Activated CD4-positive, alpha-beta T cell treated with anti-CD3 and anti-CD28 coated beads, Interleukin-10, Interleukin-2, amounts not matched to agents 100 ng/mL and 50 ng/mL, durations not matched to agents 16 hours and 8 hours (primary cell): ENCODE measurements at regions not wholly inside any gene's neighbourhood (a gene's known extent, or its start where the extent isn't known, plus 50 kb on each side); places are given as distances from the start of the nearest gene placed in this dataset.
"Not testable (repeated sequence)": the region's sequence is repeated elsewhere in the genome, so short reads cannot be mapped to it uniquely, and the experiment has no call there.

Experiments
- DNase-seq: peaks from one replicate; pipeline ENCODE4 v3.0.0-alpha.2; 2020

GRCh38 chr7:135872861-135873260 lies 104.3 kb downstream of the MTPN start:
- DNase-seq, result not testable (repeated sequence)

DNA sequence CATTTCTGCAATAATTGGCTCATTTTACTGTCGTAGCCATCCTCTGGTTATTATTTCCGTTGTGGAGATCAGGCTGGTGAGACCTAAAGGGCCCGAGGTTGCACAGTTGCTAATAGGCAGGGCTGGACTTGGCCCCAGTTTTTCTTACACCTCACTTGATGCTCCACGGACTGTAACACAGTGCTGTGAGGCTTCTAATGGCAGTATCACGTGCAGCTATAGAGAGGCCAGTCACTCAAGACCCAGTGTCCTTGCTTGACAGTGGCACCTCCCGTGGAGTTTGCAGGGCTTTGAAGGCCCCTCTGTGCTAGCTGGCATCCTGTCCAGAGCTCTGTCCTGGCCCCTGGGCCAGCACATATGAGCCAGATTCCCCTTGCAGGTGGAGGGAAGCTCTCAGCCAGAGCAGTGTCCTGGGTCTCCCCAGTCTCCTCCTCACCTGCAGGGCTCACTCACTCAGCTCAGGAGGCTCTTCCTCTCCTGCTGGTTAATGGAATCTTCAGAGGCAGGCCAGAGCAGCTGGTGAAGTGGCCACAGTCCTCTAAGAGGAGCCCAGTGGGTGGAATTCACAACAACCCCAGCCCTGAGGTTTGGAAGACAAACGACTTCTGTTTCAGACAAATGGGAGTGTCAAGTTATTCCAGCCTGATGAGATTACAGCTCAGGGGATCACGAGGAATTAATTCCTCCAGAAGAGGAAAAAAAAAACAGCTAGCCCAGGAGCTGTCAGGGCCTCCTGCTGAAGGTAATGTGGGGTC lies 114.2 kb upstream of the FAM180A start:
- no peak for DNase-seq

DNA sequence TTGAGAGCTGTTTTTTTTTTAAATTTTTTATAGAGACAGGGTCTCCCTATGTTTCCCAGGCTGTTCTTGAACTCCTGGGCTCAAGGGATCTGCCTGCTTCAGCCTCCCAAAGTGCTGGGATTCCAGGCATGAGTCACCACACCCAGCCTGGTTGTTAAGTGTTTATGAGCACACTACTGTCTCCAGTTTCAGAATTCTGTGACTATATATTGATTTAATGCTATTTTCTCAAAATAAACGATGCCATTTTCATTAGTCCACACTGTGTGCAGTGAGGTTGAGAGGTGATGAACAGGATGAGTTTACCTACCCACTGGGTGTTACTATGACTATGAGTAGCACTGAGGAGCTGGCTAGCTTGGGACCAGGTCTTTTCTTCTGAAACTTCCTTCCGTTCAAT lies 110.9 kb upstream of the FAM180A start:
- DNase-seq, result no peak

- no peak for DNase-seq
Measured at GRCh38 chr7:135858851-135859250, 110.2 kb upstream of the FAM180A start.

DNA sequence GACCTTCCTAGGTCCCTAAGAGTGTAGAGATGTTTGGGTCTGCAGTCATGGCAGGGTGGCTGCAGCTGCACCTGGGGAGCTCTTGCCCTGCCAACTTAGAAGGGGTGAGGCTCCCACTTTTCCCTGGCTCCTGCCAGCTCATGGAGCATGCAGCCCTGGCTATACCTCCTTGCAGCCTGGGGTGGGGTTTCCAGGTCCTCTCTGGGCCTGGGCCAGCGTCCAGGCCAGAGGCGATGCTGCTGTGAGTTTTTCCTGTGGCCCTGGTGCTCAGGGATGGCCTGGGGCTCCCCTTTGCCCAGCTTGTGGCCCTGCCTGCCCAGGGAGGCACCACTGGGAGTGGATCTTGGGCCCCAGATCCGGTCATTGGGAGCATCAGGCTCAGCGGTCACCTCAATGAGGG lies 109.8 kb upstream of the FAM180A start:
- DNase-seq, result no peak

GRCh38 chr7:135857519-135858274 lies 109.1 kb upstream of the FAM180A start:
- no peak for DNase-seq

- no peak for DNase-seq
Measured at GRCh38 chr7:135856356-135857144, 107.9 kb upstream of the FAM180A start.

- no peak for DNase-seq
Measured at GRCh38 chr7:135855846-135856245, 107.2 kb upstream of the FAM180A start.

- DNase-seq, result no peak
Measured at GRCh38 chr7:135853499-135853898, 104.9 kb upstream of the FAM180A start.

GRCh38 chr7:135853008-135853407 lies 104.4 kb upstream of the FAM180A start:
- no peak for DNase-seq

DNA sequence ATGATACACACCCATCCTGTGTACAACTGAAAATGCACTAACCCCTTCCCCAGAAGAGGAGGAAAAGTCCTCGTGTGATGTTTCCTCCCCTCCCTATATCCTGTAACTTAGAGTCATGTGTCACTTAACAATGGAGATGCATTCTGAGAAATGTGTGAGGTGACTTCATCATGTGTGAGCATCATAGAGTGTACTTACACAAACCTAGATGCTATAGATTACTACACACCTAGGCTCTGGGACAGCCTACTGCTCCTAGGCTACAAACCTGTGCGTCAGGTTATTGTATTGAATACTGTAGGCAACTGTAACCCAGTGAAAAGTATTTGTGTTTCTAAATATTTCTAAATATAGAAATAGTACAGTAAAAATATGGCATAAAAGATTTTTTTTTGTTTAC lies 98.6 kb upstream of the FAM180A start:
- no peak for DNase-seq

- no peak for DNase-seq
Measured at GRCh38 chr7:135846339-135846738, 97.7 kb upstream of the FAM180A start.

GRCh38 chr7:135845415-135846075 lies 96.9 kb upstream of the FAM180A start:
- DNase-seq, result no peak

DNA sequence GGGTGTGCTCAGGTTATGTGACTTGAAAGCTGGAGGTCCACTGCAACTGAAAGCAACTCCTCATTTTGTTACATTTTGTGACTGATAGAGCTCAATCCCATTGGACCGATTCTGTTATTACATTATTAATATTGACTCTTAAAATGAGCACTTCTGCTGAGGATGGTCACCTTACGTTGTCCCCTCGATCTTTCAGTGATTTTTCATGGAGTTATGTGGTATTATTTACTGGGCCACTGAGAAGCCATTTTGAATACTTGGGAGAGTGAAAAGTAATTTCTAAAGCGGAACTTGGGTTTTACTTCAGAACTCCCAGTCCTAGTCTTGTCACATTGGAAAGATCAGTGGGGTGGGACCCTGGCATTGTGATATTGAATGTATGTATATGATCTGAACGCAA lies 96.3 kb upstream of the FAM180A start:
- no peak for DNase-seq

- DNase-seq, result peak; percentile 79
Measured at GRCh38 chr7:135843214-135843613, 94.6 kb upstream of the FAM180A start.

DNA sequence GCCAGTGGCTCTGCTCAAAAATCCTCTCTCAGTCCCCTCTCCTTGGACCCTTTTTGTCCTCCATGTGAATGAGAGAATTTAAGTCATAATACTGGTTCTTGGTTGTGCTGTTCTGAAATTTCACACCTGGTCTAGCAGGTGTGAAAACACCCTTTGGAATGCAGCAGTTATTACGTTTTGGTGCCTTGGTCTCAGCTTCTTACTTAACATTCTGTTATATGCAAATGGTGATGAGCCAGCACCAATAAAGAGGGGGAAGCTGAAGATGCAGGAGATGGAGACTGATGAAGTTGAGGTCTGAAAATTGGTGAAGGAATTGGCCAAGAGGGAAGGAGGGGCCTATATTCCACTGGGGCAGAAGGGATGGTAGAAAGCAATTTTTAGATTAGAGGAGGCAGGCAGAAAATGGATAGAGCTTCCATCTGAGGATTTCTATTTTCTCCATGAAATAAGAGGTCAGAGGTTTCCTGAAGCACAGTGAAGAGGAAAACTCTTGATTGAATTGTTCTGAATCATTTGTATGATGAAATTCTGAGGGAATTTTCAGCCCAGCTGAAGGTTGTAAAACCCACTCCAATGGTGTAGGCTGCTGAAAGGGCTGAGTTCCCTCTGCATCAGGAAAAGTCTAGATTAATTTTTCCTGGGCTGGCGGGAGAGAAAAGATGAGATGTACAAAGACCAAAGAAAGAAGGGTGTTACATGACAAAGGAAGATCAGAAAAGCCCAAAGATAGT lies 94.0 kb upstream of the FAM180A start:
- peak; percentile 13 for DNase-seq

DNA sequence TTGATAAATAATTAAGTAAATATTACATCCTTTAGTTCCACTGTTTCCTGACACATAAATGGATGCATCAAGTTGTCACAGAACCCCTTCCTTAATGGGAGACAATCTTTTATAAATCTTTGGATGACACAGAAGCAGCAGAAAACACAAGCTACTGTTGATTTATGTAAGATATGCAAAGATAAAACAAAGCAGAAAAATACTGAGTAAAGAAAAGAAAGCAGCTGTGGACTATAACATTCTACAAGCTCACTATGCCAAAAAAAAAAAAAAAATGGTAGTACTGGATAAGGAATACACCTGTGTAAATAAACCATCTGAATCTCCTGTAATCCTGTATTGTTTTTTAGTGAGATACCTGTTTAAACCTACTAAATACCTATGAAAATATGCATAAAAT lies 92.0 kb upstream of the FAM180A start:
- no peak for DNase-seq

DNA sequence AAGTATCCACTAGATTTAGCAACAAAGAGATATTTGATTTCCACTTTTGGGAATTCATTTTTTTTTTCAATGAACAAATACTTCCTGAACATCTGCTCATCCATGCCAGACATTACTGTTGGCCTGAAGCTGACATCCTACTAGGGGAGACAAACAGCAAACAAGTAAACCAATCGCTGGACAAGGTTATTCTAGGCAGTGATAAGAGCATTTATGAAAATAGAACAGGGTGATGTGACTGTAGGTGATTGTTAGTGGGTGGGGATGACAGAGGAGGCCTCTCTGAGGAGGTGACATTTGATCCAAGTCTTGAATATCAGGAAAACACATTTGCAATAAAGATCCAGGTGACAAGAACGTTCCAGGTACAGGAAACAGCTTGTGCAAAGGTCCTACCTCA lies 89.1 kb upstream of the FAM180A start:
- DNase-seq, result no peak

GRCh38 chr7:135834266-135834665 lies 85.7 kb upstream of the FAM180A start:
- no peak for DNase-seq

- DNase-seq, result no peak
Measured at GRCh38 chr7:135833642-135834041, 85.0 kb upstream of the FAM180A start.

- peak; percentile 34 for DNase-seq
Measured at GRCh38 chr7:135831455-135832195, 83.0 kb upstream of the FAM180A start.

DNA sequence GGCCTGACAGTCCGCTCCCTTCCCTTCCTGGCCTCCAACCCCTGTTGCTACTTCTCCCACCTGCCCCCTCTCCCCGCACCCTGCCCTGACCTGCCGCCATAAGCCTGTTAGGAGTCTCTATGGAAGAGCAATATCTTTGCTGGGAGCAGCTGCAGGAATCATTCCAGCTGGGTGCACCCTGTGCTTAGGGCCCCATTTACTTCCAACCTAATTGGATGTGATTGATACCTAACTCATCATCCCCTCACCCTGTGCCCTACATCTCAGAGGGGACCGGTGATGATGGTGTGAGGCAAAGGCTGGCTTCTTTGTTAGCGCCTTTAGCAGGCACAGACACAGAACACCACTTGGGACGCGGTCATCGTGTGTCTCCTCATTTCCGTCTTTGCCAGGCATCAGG lies 80.0 kb upstream of the FAM180A start:
- DNase-seq, result no peak
